ENCODE measurements at regions not wholly inside any gene's neighbourhood (a gene's known extent, or its start where the extent isn't known, plus 50 kb on each side); places are given as distances from the start of the nearest gene placed in this dataset.

DNA sequence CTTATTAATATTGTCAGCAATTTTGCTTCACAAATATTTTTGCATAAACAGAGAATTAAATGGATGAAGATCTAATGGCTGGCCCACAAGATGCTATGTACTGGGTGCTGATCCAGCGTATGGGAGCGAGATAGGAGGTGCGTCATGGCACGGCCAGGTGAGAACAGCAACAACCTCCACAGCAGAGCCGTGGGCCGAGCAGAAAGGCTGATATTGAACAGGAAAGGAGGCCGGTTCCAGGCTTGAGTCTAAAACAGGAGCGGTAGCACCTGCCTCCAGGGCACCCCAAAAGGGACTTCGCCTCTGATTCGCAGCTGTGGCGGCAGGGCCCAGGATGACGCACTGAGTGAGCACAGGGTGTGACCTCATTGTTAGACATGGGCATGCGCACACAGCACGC, 1502.1 kb downstream of the TBC1D22A start:
- ATAC-seq (no peak), DNase-seq (ENCODE audit: low spot score) (no peak)
- Mint-ChIP-seq H3K4me1 (peaks cover 14% of the 10 kb centered on the region), H3K27me3 (ENCODE audit: insufficient read depth, low read depth, poor library complexity) (peaks cover 1% of the 10 kb centered on the region), H3K27ac (no peak overlapping the region), H3K36me3 (ENCODE audit: low read depth) (no peaks in the 10 kb centered on the region), H3K9me3 (no peaks in the 10 kb centered on the region; the same call in 2 of the 3 replicates), H3K4me3 (no peak overlapping the region)
- Histone ChIP-seq H3K36me3 (ENCODE audit: insufficient read depth) (no peaks in the 10 kb centered on the region; the same call in 1 of the 2 replicates), H3K79me2 (replicated peaks; ENCODE audit: insufficient read depth) (no peaks in the 10 kb centered on the region), H3F3A (replicated peaks; ENCODE audit: low read depth) (no peaks in the 10 kb centered on the region), H3K9me2 (ENCODE audit: insufficient read depth) (no peaks in the 10 kb centered on the region), H3K4me3 (no peak overlapping the region), H4K20me1 (replicated peaks; ENCODE audit: insufficient read depth) (no peaks in the 10 kb centered on the region), H3K27ac (ENCODE audit: low read depth) (no peak overlapping the region), H2AFZ (no peak overlapping the region), H3K4me2 (no peak overlapping the region), H3K4me1 (ENCODE audit: insufficient read depth) (no peaks in the 10 kb centered on the region), H3K27me3 (ENCODE audit: insufficient read depth) (no peaks in the 10 kb centered on the region)
- TF ChIP-seq STAT1 (IDR thresholded peaks at IDR 0.05; ENCODE audit: unreplicated experiment): no peak
- no peak for TF ChIP-seq ZNF331 (CRISPR knock-in tag; IDR thresholded peaks at IDR 0.05; ENCODE audit: low read depth)
- TF ChIP-seq EZH2phosphoT487 (IDR thresholded peaks at IDR 0.05; ENCODE audit: unreplicated experiment): no peak
- no peak for TF ChIP-seq JUNB (IDR thresholded peaks at IDR 0.05; ENCODE audit: unreplicated experiment)
- no peak for TF ChIP-seq NANOG (IDR thresholded peaks at IDR 0.05; ENCODE audit: borderline replicate concordance)
- no peak for TF ChIP-seq EZH2 (IDR thresholded peaks at IDR 0.05; ENCODE audit: low read depth, unreplicated experiment)
- no peak for TF ChIP-seq CREB1 (CRISPR knock-in tag; IDR thresholded peaks at IDR 0.05; ENCODE audit: low read depth)
- TF ChIP-seq, protein P1, sequence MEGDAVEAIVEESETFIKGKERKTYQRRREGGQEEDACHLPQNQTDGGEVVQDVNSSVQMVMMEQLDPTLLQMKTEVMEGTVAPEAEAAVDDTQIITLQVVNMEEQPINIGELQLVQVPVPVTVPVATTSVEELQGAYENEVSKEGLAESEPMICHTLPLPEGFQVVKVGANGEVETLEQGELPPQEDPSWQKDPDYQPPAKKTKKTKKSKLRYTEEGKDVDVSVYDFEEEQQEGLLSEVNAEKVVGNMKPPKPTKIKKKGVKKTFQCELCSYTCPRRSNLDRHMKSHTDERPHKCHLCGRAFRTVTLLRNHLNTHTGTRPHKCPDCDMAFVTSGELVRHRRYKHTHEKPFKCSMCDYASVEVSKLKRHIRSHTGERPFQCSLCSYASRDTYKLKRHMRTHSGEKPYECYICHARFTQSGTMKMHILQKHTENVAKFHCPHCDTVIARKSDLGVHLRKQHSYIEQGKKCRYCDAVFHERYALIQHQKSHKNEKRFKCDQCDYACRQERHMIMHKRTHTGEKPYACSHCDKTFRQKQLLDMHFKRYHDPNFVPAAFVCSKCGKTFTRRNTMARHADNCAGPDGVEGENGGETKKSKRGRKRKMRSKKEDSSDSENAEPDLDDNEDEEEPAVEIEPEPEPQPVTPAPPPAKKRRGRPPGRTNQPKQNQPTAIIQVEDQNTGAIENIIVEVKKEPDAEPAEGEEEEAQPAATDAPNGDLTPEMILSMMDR (conservative IDR thresholded peaks at IDR 0.05; ENCODE audit: low read depth in 2 of 2): no peak
- TF ChIP-seq, protein P2, sequence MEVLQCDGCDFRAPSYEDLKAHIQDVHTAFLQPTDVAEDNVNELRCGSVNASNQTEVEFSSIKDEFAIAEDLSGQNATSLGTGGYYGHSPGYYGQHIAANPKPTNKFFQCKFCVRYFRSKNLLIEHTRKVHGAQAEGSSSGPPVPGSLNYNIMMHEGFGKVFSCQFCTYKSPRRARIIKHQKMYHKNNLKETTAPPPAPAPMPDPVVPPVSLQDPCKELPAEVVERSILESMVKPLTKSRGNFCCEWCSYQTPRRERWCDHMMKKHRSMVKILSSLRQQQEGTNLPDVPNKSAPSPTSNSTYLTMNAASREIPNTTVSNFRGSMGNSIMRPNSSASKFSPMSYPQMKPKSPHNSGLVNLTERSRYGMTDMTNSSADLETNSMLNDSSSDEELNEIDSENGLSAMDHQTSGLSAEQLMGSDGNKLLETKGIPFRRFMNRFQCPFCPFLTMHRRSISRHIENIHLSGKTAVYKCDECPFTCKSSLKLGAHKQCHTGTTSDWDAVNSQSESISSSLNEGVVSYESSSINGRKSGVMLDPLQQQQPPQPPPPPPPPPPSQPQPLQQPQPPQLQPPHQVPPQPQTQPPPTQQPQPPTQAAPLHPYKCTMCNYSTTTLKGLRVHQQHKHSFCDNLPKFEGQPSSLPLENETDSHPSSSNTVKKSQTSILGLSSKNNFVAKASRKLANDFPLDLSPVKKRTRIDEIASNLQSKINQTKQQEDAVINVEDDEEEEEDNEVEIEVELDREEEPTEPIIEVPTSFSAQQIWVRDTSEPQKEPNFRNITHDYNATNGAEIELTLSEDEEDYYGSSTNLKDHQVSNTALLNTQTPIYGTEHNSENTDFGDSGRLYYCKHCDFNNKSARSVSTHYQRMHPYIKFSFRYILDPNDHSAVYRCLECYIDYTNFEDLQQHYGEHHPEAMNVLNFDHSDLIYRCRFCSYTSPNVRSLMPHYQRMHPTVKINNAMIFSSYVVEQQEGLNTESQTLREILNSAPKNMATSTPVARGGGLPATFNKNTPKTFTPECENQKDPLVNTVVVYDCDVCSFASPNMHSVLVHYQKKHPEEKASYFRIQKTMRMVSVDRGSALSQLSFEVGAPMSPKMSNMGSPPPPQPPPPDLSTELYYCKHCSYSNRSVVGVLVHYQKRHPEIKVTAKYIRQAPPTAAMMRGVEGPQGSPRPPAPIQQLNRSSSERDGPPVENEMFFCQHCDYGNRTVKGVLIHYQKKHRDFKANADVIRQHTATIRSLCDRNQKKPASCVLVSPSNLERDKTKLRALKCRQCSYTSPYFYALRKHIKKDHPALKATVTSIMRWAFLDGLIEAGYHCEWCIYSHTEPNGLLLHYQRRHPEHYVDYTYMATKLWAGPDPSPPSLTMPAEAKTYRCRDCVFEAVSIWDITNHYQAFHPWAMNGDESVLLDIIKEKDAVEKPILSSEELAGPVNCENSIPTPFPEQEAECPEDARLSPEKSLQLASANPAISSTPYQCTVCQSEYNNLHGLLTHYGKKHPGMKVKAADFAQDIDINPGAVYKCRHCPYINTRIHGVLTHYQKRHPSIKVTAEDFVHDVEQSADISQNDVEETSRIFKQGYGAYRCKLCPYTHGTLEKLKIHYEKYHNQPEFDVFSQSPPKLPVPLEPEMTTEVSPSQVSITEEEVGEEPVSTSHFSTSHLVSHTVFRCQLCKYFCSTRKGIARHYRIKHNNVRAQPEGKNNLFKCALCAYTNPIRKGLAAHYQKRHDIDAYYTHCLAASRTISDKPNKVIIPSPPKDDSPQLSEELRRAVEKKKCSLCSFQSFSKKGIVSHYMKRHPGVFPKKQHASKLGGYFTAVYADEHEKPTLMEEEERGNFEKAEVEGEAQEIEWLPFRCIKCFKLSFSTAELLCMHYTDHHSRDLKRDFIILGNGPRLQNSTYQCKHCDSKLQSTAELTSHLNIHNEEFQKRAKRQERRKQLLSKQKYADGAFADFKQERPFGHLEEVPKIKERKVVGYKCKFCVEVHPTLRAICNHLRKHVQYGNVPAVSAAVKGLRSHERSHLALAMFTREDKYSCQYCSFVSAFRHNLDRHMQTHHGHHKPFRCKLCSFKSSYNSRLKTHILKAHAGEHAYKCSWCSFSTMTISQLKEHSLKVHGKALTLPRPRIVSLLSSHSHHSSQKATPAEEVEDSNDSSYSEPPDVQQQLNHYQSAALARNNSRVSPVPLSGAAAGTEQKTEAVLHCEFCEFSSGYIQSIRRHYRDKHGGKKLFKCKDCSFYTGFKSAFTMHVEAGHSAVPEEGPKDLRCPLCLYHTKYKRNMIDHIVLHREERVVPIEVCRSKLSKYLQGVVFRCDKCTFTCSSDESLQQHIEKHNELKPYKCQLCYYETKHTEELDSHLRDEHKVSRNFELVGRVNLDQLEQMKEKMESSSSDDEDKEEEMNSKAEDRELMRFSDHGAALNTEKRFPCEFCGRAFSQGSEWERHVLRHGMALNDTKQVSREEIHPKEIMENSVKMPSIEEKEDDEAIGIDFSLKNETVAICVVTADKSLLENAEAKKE (CRISPR knock-in tag; IDR thresholded peaks at IDR 0.05): no peak
- no peak for TF ChIP-seq REST (IDR thresholded peaks at IDR 0.05; ENCODE audit: unreplicated experiment)
- TF ChIP-seq ZNF114 (CRISPR knock-in tag; IDR thresholded peaks at IDR 0.05): no peak
- TF ChIP-seq, protein P3, sequence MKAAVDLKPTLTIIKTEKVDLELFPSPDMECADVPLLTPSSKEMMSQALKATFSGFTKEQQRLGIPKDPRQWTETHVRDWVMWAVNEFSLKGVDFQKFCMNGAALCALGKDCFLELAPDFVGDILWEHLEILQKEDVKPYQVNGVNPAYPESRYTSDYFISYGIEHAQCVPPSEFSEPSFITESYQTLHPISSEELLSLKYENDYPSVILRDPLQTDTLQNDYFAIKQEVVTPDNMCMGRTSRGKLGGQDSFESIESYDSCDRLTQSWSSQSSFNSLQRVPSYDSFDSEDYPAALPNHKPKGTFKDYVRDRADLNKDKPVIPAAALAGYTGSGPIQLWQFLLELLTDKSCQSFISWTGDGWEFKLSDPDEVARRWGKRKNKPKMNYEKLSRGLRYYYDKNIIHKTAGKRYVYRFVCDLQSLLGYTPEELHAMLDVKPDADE (IDR thresholded peaks at IDR 0.05): no peak
- no peak for TF ChIP-seq POLR2AphosphoS5 (IDR thresholded peaks at IDR 0.05; ENCODE audit: low read depth)

Data from GM23338 (cell line).